ENCODE measurements at regions not wholly inside any gene's neighbourhood (a gene's known extent, or its start where the extent isn't known, plus 50 kb on each side); places are given as distances from the start of the nearest gene placed in this dataset.

DNA sequence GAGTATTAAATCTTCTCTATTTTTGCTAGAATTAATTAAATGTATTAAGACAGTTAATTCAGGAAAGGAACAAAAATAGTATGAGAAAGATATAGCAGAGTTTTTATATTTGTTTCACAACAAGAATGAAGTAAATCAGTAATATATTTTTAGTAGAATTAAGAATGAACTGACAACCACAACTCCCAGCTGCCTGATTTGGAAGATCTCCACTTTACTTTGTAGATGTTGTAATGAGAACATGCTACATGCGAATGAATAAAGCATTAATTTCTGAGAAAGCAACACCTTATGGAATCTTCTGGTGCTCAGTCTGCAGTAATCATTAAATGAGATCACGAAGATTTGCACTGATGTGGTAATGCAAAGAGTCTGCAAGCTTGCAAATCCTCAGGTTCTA lies 695.6 kb upstream of the PCDH7 start:
- no peak for TF ChIP-seq CEBPB (IDR thresholded peaks at IDR 0.05)
- TF ChIP-seq, protein P1, sequence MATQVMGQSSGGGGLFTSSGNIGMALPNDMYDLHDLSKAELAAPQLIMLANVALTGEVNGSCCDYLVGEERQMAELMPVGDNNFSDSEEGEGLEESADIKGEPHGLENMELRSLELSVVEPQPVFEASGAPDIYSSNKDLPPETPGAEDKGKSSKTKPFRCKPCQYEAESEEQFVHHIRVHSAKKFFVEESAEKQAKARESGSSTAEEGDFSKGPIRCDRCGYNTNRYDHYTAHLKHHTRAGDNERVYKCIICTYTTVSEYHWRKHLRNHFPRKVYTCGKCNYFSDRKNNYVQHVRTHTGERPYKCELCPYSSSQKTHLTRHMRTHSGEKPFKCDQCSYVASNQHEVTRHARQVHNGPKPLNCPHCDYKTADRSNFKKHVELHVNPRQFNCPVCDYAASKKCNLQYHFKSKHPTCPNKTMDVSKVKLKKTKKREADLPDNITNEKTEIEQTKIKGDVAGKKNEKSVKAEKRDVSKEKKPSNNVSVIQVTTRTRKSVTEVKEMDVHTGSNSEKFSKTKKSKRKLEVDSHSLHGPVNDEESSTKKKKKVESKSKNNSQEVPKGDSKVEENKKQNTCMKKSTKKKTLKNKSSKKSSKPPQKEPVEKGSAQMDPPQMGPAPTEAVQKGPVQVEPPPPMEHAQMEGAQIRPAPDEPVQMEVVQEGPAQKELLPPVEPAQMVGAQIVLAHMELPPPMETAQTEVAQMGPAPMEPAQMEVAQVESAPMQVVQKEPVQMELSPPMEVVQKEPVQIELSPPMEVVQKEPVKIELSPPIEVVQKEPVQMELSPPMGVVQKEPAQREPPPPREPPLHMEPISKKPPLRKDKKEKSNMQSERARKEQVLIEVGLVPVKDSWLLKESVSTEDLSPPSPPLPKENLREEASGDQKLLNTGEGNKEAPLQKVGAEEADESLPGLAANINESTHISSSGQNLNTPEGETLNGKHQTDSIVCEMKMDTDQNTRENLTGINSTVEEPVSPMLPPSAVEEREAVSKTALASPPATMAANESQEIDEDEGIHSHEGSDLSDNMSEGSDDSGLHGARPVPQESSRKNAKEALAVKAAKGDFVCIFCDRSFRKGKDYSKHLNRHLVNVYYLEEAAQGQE (IDR thresholded peaks at IDR 0.05; ENCODE audit: low read depth) = no peak
- TF ChIP-seq, protein P2, sequence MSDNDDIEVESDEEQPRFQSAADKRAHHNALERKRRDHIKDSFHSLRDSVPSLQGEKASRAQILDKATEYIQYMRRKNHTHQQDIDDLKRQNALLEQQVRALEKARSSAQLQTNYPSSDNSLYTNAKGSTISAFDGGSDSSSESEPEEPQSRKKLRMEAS (IDR thresholded peaks at IDR 0.05) = no peak
- no peak for TF ChIP-seq EP300 (IDR thresholded peaks at IDR 0.05; ENCODE audit: borderline replicate concordance)
- TF ChIP-seq YY1 (IDR thresholded peaks at IDR 0.05; ENCODE audit: low read depth) = no peak
- TF ChIP-seq ZBTB7A (IDR thresholded peaks at IDR 0.05; ENCODE audit: low read depth) = no peak
- no peak for TF ChIP-seq RAD21 (IDR thresholded peaks at IDR 0.05; ENCODE audit: low read depth)
- TF ChIP-seq CREB1 (IDR thresholded peaks at IDR 0.05; ENCODE audit: low read depth) = no peak
- no peak for TF ChIP-seq TCF12 (IDR thresholded peaks at IDR 0.05; ENCODE audit: low read depth)
- no peak for TF ChIP-seq TAF1 (IDR thresholded peaks at IDR 0.05; ENCODE audit: low read depth)
- no peak for TF ChIP-seq FOXM1 (IDR thresholded peaks at IDR 0.05; ENCODE audit: borderline replicate concordance, low read depth)
- TF ChIP-seq EGR1 (IDR thresholded peaks at IDR 0.05) = no peak
- no peak for TF ChIP-seq TEAD4 (IDR thresholded peaks at IDR 0.05)
- no peak for TF ChIP-seq NFIC (IDR thresholded peaks at IDR 0.05)

Measured in Ishikawa (cell line).